SH-SY5Y (cell line): ENCODE measurements at regions not wholly inside any gene's neighbourhood (a gene's known extent, or its start where the extent isn't known, plus 50 kb on each side); places are given as distances from the start of the nearest gene placed in this dataset.

Experiments used
- GATA2 ChIP-seq: IDR thresholded peaks from 2 replicates; pipeline ENCODE4 v1.6.1; 2011; ENCODE audit warnings: mild to moderate bottlenecking, low read depth, low read length
- GATA3 ChIP-seq: IDR thresholded peaks from 2 replicates; pipeline ENCODE4 v1.6.1; 2011; ENCODE audit warnings: low read depth, mild to moderate bottlenecking, low read length, moderate library complexity

- no peak for TF ChIP-seq GATA2
- no peak for TF ChIP-seq GATA3
These were observed 114.2 kb downstream of the BASP1 start for GRCh38 chr5:17331651-17332050.
